Endothelial cell of umbilical vein (primary cell): ENCODE measurements at regions not wholly inside any gene's neighbourhood (a gene's known extent, or its start where the extent isn't known, plus 50 kb on each side); places are given as distances from the start of the nearest gene placed in this dataset.

Experiments used
- BruUV-seq: library from RNA; stranded (reverse); fragments of 400-500 nt; replicated peaks from 2 replicates; lab custom pipeline; 2021; lab: Mats Ljungman, UMichigan
- CTCF ChIA-PET: fragments of 300-600, 350-600 bp; sonication (Branson Sonifier 250); formaldehyde crosslinking; loops from one replicate; lab custom pipeline; 2021; ENCODE audit warnings: antibody characterized with exemption, inconsistent platforms; lab: Charles Lee
- POLR2A ChIA-PET: fragments of 300-600, 350-600 bp; sonication (Branson Sonifier 250); formaldehyde crosslinking; loops from one replicate; lab custom pipeline; 2021; ENCODE audit warnings: antibody characterized with exemption, inconsistent platforms; lab: Charles Lee
- DNase-seq: peaks from one replicate; pipeline ENCODE4 v3.0.0-alpha.2; 2011; ENCODE audit warnings: low read depth, low spot score
- FAIRE-seq: peaks from 2 replicates; lab custom pipeline; 2011; peaks lifted over from hg19 to GRCh38; lab: Jason Lieb, UNC
- H2AFZ ChIP-seq: 2 replicates; pipeline ENCODE4 v1.6.0; 2012; ENCODE audit warnings: low read depth, low read length, control low read depth, inconsistent platforms
- H3K27ac ChIP-seq: 2 replicates; pipeline ENCODE4 v1.5.1; 2011; ENCODE audit warnings: low read depth, mild to moderate bottlenecking, control low read depth, low read length, moderate library complexity; ENCODE audit not compliant: insufficient read depth
- H3K27me3 ChIP-seq, 2 experiments: 2 replicates each; pipeline versions ENCODE4 v1.6.0 to v1.6.1; 2011; ENCODE audit warnings: low read length in 2 of 2, mixed read lengths in 1 of 2; ENCODE audit not compliant: control insufficient read depth in 2 of 2, insufficient read depth in 2 of 2
- H3K36me3 ChIP-seq, 2 experiments: 2 replicates in 1 of 2; 3 replicates in 1 of 2; pipeline ENCODE4 v1.5.1; 2011; ENCODE audit warnings: low read length in 2 of 2, mild to moderate bottlenecking in 1 of 2, moderate library complexity in 1 of 2; ENCODE audit not compliant: control insufficient read depth in 2 of 2, insufficient read depth in 2 of 2; ENCODE audit errors: extremely low read depth in 1 of 2
- H3K4me1 ChIP-seq: 3 replicates; pipeline ENCODE4 v1.5.1; 2011; ENCODE audit warnings: mild to moderate bottlenecking, low read length; ENCODE audit not compliant: control insufficient read depth, insufficient read depth; ENCODE audit errors: extremely low read depth
- H3K4me2 ChIP-seq: 2 replicates; pipeline ENCODE4 v1.6.1; 2011; ENCODE audit warnings: low read length, control low read depth, mixed read lengths; ENCODE audit not compliant: insufficient read depth
- H3K4me3 ChIP-seq, 3 experiments: fragments of 200-600 bp in 1 of 3; sonication (generic), shearing (Covaris generic) in 1 of 3; replicated peaks in 1 of 3; 2 replicates each; pipeline ENCODE4 v1.5.1; 2011 to 2016; ENCODE audit warnings: control low read depth in 3 of 3, low read length in 3 of 3, mild to moderate bottlenecking in 2 of 3, inconsistent platforms in 1 of 3, low read depth in 1 of 3, moderate library complexity in 1 of 3; ENCODE audit not compliant: insufficient read depth in 1 of 3
- H3K79me2 ChIP-seq: 2 replicates; pipeline ENCODE4 v1.6.0; 2012; ENCODE audit warnings: low read length, inconsistent platforms; ENCODE audit not compliant: control insufficient read depth, insufficient read depth
- H3K9ac ChIP-seq: replicated peaks from 2 replicates; pipeline ENCODE3; 2011; ENCODE audit warnings: low read length, control low read depth; ENCODE audit not compliant: insufficient read depth; ENCODE audit errors: extremely low read depth
- H3K9me1 ChIP-seq: replicated peaks from 3 replicates; pipeline ENCODE4 v1.6.0; 2011; ENCODE audit warnings: mild to moderate bottlenecking, low read length; ENCODE audit not compliant: control insufficient read depth, insufficient read depth; ENCODE audit errors: extremely low read depth
- H3K9me3 ChIP-seq: replicated peaks from 2 replicates; pipeline ENCODE4 v1.5.1; 2012; ENCODE audit warnings: low read length, inconsistent platforms; ENCODE audit not compliant: control insufficient read depth, insufficient read depth
- H4K20me1 ChIP-seq: replicated peaks from 2 replicates; pipeline ENCODE3; 2011; ENCODE audit warnings: mild to moderate bottlenecking, low read length; ENCODE audit not compliant: control insufficient read depth, insufficient read depth; ENCODE audit errors: extremely low read depth
- EZH2 ChIP-seq: IDR thresholded peaks from 2 replicates; pipeline ENCODE4 v1.6.1; 2012; ENCODE audit warnings: borderline replicate concordance, low read depth, mild to moderate bottlenecking, moderate library complexity, low read length, inconsistent platforms; ENCODE audit not compliant: severe bottlenecking
- FOS ChIP-seq: IDR thresholded peaks from 2 replicates; pipeline ENCODE4 v1.6.1; 2011; ENCODE audit warnings: mild to moderate bottlenecking, low read length, moderate library complexity, borderline replicate concordance; ENCODE audit not compliant: insufficient read depth
- GATA2 ChIP-seq: IDR thresholded peaks from 2 replicates; pipeline ENCODE4 v1.7.0; 2011; ENCODE audit warnings: low read depth, mild to moderate bottlenecking, moderate library complexity, mixed read lengths, low read length; ENCODE audit not compliant: insufficient read length, insufficient read depth
- JUN ChIP-seq: IDR thresholded peaks from 2 replicates; pipeline ENCODE4 v1.6.1; 2011; ENCODE audit warnings: borderline replicate concordance, low read depth; ENCODE audit not compliant: insufficient read length, insufficient read depth
- MYC ChIP-seq: IDR thresholded peaks from one replicate; pipeline ENCODE4 v1.6.1; 2011; ENCODE audit warnings: mild to moderate bottlenecking, low read depth, low read length
- POLR2A ChIP-seq: IDR thresholded peaks from 2 replicates; pipeline ENCODE4 v1.6.1; 2012; ENCODE audit warnings: low read depth, mild to moderate bottlenecking, control low read depth, low read length
- POLR2AphosphoS5 ChIP-seq: IDR thresholded peaks from 2 replicates; pipeline ENCODE4 v1.6.1; 2012; ENCODE audit warnings: low read depth, mild to moderate bottlenecking, control low read depth, low read length, moderate library complexity; ENCODE audit not compliant: insufficient read depth
- dilution Hi-C: fragments of 300-500 bp; cut with MboI; formaldehyde crosslinking; loops from one replicate; pipeline ENCODE4 v1.15.0; 2019; ENCODE audit warnings: low sequenced_read_pairs; ENCODE audit not compliant: extremely low pct_ligation_motif_present
- intact Hi-C: fragments of 100-400 bp; cut with micrococcal nuclease; formaldehyde crosslinking; loops from one replicate; pipeline ENCODE4 v1.10.0; 2022
- TF ChIP-seq, protein P1 (sequence below): IDR thresholded peaks from 2 replicates; pipeline ENCODE4 v1.6.1; 2011; ENCODE audit not compliant: insufficient read depth, insufficient read length
- TF ChIP-seq, protein P2 (sequence below), 2 donors: IDR thresholded peaks; 1 replicate in 1 of 2; 2 replicates in 1 of 2; pipeline ENCODE4 v1.5.1; 2011; ENCODE audit warnings: low read length in 2 of 2, mild to moderate bottlenecking in 2 of 2, moderate library complexity in 2 of 2, control low read depth in 1 of 2, inconsistent platforms in 1 of 2, low read depth in 1 of 2; ENCODE audit not compliant: insufficient read depth in 1 of 2; ENCODE audit errors: extremely low read depth in 1 of 2

DNA sequence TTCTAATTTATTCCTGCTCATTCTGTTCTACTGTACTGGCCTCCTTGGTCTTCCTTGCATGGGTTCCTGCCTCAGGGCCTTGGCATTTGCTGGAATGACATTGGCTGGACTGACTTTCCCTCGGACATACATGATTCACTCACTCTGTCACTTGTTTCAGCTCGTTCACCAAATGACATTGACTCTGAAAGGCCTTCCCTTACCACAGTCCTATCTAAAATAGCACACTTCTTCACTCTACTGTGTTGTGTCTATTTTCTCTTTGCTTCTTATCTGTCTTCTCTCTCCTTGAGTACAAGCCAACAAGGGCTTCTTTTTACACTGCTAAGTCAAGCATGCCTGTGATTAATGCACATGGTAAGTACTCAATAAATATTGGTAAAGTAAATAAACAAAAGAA, 65.6 kb downstream of the SCG2 start:
- DNase-seq = no peak
- H2AFZ ChIP-seq = no peak overlapping the region
- peaks cover 2 to 3% of the 10 kb centered on the region in 2 experiments for H3K27me3 ChIP-seq
- no peak overlapping the region for H3K4me3 ChIP-seq
- POLR2A ChIA-PET = no interaction called here
- no peaks in the 10 kb centered on the region for H3K4me1 ChIP-seq
- BruUV-seq = no TSS peak
- H3K9ac ChIP-seq = no peak overlapping the region
- dilution Hi-C loops = no loop called here
- H3K9me1 ChIP-seq = no peaks in the 10 kb centered on the region
- H3K36me3 ChIP-seq = no peaks in the 10 kb centered on the region
- no peak for FAIRE-seq
- CTCF ChIA-PET = interaction anchor here (1.3 to 2.4 kb wide), 3 partner anchors 12 to 66 kb away, joined by 3 to 11 read pairs (median 7); partner anchors contain the start of gene SCG2
- TF ChIP-seq, protein P1, sequence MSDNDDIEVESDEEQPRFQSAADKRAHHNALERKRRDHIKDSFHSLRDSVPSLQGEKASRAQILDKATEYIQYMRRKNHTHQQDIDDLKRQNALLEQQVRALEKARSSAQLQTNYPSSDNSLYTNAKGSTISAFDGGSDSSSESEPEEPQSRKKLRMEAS = no peak
- TF ChIP-seq, protein P2, sequence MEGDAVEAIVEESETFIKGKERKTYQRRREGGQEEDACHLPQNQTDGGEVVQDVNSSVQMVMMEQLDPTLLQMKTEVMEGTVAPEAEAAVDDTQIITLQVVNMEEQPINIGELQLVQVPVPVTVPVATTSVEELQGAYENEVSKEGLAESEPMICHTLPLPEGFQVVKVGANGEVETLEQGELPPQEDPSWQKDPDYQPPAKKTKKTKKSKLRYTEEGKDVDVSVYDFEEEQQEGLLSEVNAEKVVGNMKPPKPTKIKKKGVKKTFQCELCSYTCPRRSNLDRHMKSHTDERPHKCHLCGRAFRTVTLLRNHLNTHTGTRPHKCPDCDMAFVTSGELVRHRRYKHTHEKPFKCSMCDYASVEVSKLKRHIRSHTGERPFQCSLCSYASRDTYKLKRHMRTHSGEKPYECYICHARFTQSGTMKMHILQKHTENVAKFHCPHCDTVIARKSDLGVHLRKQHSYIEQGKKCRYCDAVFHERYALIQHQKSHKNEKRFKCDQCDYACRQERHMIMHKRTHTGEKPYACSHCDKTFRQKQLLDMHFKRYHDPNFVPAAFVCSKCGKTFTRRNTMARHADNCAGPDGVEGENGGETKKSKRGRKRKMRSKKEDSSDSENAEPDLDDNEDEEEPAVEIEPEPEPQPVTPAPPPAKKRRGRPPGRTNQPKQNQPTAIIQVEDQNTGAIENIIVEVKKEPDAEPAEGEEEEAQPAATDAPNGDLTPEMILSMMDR (IDR thresholded peaks at IDR 0.05; ENCODE audit: extremely low read depth in 1 of 2, insufficient read depth in 1 of 2, low read depth in 1 of 2, low read length in 2 of 2) = no peak
- TF ChIP-seq POLR2A = no peak
- TF ChIP-seq POLR2AphosphoS5 = no peak
- no peak for TF ChIP-seq JUN
- TF ChIP-seq FOS = no peak
- TF ChIP-seq MYC = no peak
- no peak for TF ChIP-seq GATA2
- TF ChIP-seq EZH2 = no peak
- H3K79me2 ChIP-seq = no peaks in the 10 kb centered on the region
- no peak overlapping the region for H3K27ac ChIP-seq
- intact Hi-C loops = no loop called here
- no peak overlapping the region for H3K4me2 ChIP-seq
- no peaks in the 10 kb centered on the region for H3K9me3 ChIP-seq
- H4K20me1 ChIP-seq = no peaks in the 10 kb centered on the region
